ENCODE measurements at regions not wholly inside any gene's neighbourhood (a gene's known extent, or its start where the extent isn't known, plus 50 kb on each side); places are given as distances from the start of the nearest gene placed in this dataset.
"Not testable (repeated sequence)": the region's sequence is repeated elsewhere in the genome, so short reads cannot be mapped to it uniquely, and the experiment has no call there.

DNA sequence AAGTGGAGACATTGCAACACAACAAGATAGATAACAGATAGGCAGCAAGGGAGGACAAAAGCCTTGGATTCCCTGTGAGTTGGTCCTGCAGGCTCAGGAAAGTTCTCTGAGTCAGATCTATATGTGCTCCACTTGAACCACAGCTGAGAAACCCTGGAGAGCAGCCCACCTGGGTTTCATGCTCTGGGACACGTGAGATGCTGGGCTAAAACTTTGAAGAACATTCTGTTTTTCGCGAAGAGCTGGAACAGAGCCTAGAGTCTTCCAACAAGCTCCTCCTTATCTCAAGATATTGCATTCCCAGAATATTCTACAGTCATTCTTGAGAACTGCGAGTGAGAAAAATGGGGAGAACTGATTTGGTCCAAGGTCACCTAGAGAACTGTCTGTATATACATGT is 583.0 kb upstream of the ROBO1 start:
- no peak overlapping the region for H3K4me3 ChIP-seq (ENCODE audit: low read depth, poor library complexity, severe bottlenecking)
- TF ChIP-seq POLR2A (IDR thresholded peaks at IDR 0.05), result no peak
- TF ChIP-seq, protein P1, sequence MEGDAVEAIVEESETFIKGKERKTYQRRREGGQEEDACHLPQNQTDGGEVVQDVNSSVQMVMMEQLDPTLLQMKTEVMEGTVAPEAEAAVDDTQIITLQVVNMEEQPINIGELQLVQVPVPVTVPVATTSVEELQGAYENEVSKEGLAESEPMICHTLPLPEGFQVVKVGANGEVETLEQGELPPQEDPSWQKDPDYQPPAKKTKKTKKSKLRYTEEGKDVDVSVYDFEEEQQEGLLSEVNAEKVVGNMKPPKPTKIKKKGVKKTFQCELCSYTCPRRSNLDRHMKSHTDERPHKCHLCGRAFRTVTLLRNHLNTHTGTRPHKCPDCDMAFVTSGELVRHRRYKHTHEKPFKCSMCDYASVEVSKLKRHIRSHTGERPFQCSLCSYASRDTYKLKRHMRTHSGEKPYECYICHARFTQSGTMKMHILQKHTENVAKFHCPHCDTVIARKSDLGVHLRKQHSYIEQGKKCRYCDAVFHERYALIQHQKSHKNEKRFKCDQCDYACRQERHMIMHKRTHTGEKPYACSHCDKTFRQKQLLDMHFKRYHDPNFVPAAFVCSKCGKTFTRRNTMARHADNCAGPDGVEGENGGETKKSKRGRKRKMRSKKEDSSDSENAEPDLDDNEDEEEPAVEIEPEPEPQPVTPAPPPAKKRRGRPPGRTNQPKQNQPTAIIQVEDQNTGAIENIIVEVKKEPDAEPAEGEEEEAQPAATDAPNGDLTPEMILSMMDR (IDR thresholded peaks at IDR 0.05), result no peak
- WGBS, 2 donors, result 73 to 89% methylated on average over 4 of the region's 4 CpGs
- no peak for DNase-seq (ENCODE audit: low spot score in 2 of 2)
- intact Hi-C loops (cut with DNase I; ENCODE audit: low total_unique reads), result no loop called here

GRCh38 chr3:80338366-80338765 is 570.6 kb upstream of the ROBO1 start:
- DNase-seq (ENCODE audit: low spot score in 2 of 2), result no peak
- intact Hi-C loops (cut with DNase I; ENCODE audit: low total_unique reads), result no loop called here
- WGBS, 2 donors, result 86 to 93% methylated on average over 4 of the region's 4 CpGs
- TF ChIP-seq, protein P1 (IDR thresholded peaks at IDR 0.05), result no peak
- no peak for TF ChIP-seq POLR2A (IDR thresholded peaks at IDR 0.05)
- no peak overlapping the region for H3K4me3 ChIP-seq (ENCODE audit: low read depth, poor library complexity, severe bottlenecking)

GRCh38 chr3:80334534-80334933 is 566.7 kb upstream of the ROBO1 start:
- intact Hi-C loops (cut with DNase I; ENCODE audit: low total_unique reads), result no loop called here
- no peak overlapping the region for H3K4me3 ChIP-seq (ENCODE audit: low read depth, poor library complexity, severe bottlenecking)
- DNase-seq (ENCODE audit: low spot score in 2 of 2), result no peak

DNA sequence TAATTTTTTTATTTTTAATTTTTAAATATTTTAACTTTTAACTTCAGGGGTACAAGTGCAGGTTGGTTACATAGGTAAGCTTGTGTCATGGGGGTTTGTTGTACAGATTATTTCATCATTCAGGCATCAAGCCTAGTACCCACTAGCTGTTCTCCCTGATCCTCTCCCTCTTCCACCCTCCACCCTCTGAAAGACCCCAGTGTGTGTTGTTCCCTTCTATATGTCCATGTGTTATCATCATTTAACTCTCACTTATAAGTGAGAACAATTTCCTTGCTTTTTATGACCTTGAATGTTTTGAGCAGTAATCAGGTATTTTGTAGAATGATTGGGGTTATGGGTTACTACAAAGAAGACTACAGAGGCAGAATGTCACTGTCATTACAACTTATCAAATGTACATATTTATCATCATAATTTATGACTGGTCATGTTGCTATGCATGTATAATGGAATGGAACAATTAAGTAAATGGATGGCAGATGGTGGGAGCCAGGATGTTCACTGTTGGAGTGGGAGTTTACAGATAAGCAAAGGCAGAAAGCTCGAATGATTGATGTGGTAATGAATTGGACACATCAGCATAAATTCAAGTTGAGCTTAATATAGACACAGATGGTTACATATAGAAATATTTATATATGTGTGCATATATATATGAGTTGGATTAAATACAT is 563.8 kb upstream of the ROBO1 start:
- TF ChIP-seq, protein P1 (IDR thresholded peaks at IDR 0.05), result no peak
- no peak for TF ChIP-seq POLR2A (IDR thresholded peaks at IDR 0.05)
- intact Hi-C loops (cut with DNase I; ENCODE audit: low total_unique reads), result no loop called here
- no peak overlapping the region for H3K4me3 ChIP-seq (ENCODE audit: low read depth, poor library complexity, severe bottlenecking)
- DNase-seq (ENCODE audit: low spot score in 2 of 2), result no peak
- WGBS, 2 donors, result 52 to 53% methylated on average over 1 of the region's 1 CpG

More at GRCh38 chr3:80334534-80334933, 566.7 kb upstream of the ROBO1 start:
- TF ChIP-seq, protein P1 (IDR thresholded peaks at IDR 0.05), result no peak
- no peak for TF ChIP-seq POLR2A (IDR thresholded peaks at IDR 0.05)
- 92 to 94% methylated on average over 2 of the region's 2 CpGs for WGBS, 2 donors

- H3K4me3 ChIP-seq (ENCODE audit: low read depth, poor library complexity, severe bottlenecking); intact Hi-C loops (cut with DNase I; ENCODE audit: low total_unique reads); DNase-seq (ENCODE audit: low spot score in 2 of 2): not testable (repeated sequence)
- WGBS, 2 donors, result 96% methylated on average over 12 to 19 of the region's 19 CpGs
Measured at GRCh38 chr3:80314541-80314940, 546.7 kb upstream of the ROBO1 start.

- intact Hi-C loops (cut with DNase I; ENCODE audit: low total_unique reads), result no loop called here
- WGBS, 2 donors, result 66 to 87% methylated on average over 8 of the region's 8 CpGs
- no peak for DNase-seq (ENCODE audit: low spot score in 2 of 2)
- TF ChIP-seq, protein P1 (IDR thresholded peaks at IDR 0.05), result no peak
- TF ChIP-seq POLR2A (IDR thresholded peaks at IDR 0.05), result no peak
- no peak overlapping the region for H3K4me3 ChIP-seq (ENCODE audit: low read depth, poor library complexity, severe bottlenecking)
Measured at GRCh38 chr3:80308637-80309036, 540.8 kb upstream of the ROBO1 start.
